WI38 (cell line): ENCODE measurements at regions not wholly inside any gene's neighbourhood (a gene's known extent, or its start where the extent isn't known, plus 50 kb on each side); places are given as distances from the start of the nearest gene placed in this dataset.
"Not testable (repeated sequence)": the region's sequence is repeated elsewhere in the genome, so short reads cannot be mapped to it uniquely, and the experiment has no call there.

Experiments
- H3K4me3 ChIP-seq: 2 replicates; pipeline ENCODE4 v1.5.1; 2011; ENCODE audit warnings: low read depth, mild to moderate bottlenecking, control low read depth, low read length
- CTCF ChIP-seq: IDR thresholded peaks from 2 replicates; pipeline ENCODE4 v1.5.1; 2012; ENCODE audit warnings: low read depth, mild to moderate bottlenecking, control low read depth, low read length

- no peak overlapping the region for H3K4me3 ChIP-seq
- no peak for TF ChIP-seq CTCF
These were observed 212.6 kb upstream of the POGK start for GRCh38 chr1:166626711-166627110.

GRCh38 chr1:166627558-166627957 is 211.7 kb upstream of the POGK start:
- TF ChIP-seq CTCF = no peak
- H3K4me3 ChIP-seq = no peak overlapping the region

- H3K4me3 ChIP-seq = no peak overlapping the region
- no peak for TF ChIP-seq CTCF
These were observed 211.0 kb upstream of the POGK start for GRCh38 chr1:166628259-166628658.

- TF ChIP-seq CTCF = no peak
- no peak overlapping the region for H3K4me3 ChIP-seq
These were observed 209.3 kb upstream of the POGK start for GRCh38 chr1:166629946-166630345.

GRCh38 chr1:166630369-166630768 is 208.9 kb upstream of the POGK start:
- TF ChIP-seq CTCF = no peak
- H3K4me3 ChIP-seq = no peak overlapping the region

- no peak for TF ChIP-seq CTCF
- no peak overlapping the region for H3K4me3 ChIP-seq
These were observed 201.1 kb upstream of the POGK start for GRCh38 chr1:166638137-166638536.

- not testable (repeated sequence) for H3K4me3 ChIP-seq
These were observed 182.0 kb upstream of the POGK start for GRCh38 chr1:166657228-166657627.

GRCh38 chr1:166666790-166667189 is 172.5 kb upstream of the POGK start:
- not testable (repeated sequence) for H3K4me3 ChIP-seq

GRCh38 chr1:166667600-166667999 is 171.7 kb upstream of the POGK start:
- H3K4me3 ChIP-seq = not testable (repeated sequence)
